HFF-Myc (cell line): ENCODE measurements at regions not wholly inside any gene's neighbourhood (a gene's known extent, or its start where the extent isn't known, plus 50 kb on each side); places are given as distances from the start of the nearest gene placed in this dataset.
A peak's percentile ranks its signal among the peaks of the same experiment; 100 is the strongest.

Experiments used
- DNase-seq: peaks from one replicate; pipeline ENCODE4 v3.0.0-alpha.2; 2011; ENCODE audit warnings: low read depth; ENCODE audit errors: extremely low read depth
- H3K4me3 ChIP-seq: replicated peaks from 2 replicates; pipeline ENCODE4 v1.5.1; 2011; ENCODE audit warnings: low read depth, mild to moderate bottlenecking, control low read depth, low read length
- CTCF ChIP-seq: IDR thresholded peaks from 2 replicates; pipeline ENCODE4 v1.5.1; 2012; ENCODE audit warnings: mild to moderate bottlenecking, low read depth, low read length, control low read depth; ENCODE audit errors: missing control alignments

- DNase-seq = no peak
- no peak overlapping the region for H3K4me3 ChIP-seq
- TF ChIP-seq CTCF = no peak
These were observed 179.3 kb downstream of the ARHGAP12 start for GRCh38 chr10:31749301-31749700.

- DNase-seq = peak; percentile 88
- TF ChIP-seq CTCF = no peak
- H3K4me3 ChIP-seq = no peak overlapping the region
These were observed 182.8 kb downstream of the ARHGAP12 start for GRCh38 chr10:31745612-31746376.

- DNase-seq = no peak
- no peak for TF ChIP-seq CTCF
- H3K4me3 ChIP-seq = no peak overlapping the region
These were observed 184.6 kb downstream of the ARHGAP12 start for GRCh38 chr10:31744025-31744424.

- no peak overlapping the region for H3K4me3 ChIP-seq
- no peak for TF ChIP-seq CTCF
- no peak for DNase-seq
These were observed 186.4 kb downstream of the ARHGAP12 start for GRCh38 chr10:31742255-31742654.

- DNase-seq = no peak
- no peak for TF ChIP-seq CTCF
- H3K4me3 ChIP-seq = no peak overlapping the region
These were observed 187.2 kb downstream of the ARHGAP12 start for GRCh38 chr10:31741473-31741872.

- peak; percentile 95 for DNase-seq
- TF ChIP-seq CTCF = no peak
- no peak overlapping the region for H3K4me3 ChIP-seq
These were observed 188.9 kb downstream of the ARHGAP12 start for GRCh38 chr10:31739711-31740110.

- H3K4me3 ChIP-seq = no peak overlapping the region
- no peak for DNase-seq
- no peak for TF ChIP-seq CTCF
These were observed 189.5 kb downstream of the ARHGAP12 start for GRCh38 chr10:31739146-31739545.
